ACC112 (cell line): ENCODE measurements at regions not wholly inside any gene's neighbourhood (a gene's known extent, or its start where the extent isn't known, plus 50 kb on each side); places are given as distances from the start of the nearest gene placed in this dataset.
"Not testable (repeated sequence)": the region's sequence is repeated elsewhere in the genome, so short reads cannot be mapped to it uniquely, and the experiment has no call there.

Source experiments
- H2AFZ ChIP-seq: fragments of 200-600 bp; sonication (generic); one replicate; pipeline ENCODE4 v1.6.0; 2017; ENCODE audit warnings: antibody characterized with exemption, low read length; ENCODE audit not compliant: unreplicated experiment
- H3K27ac ChIP-seq: fragments of 200-600 bp; sonication (generic); 2 replicates; pipeline ENCODE4 v1.5.1; 2014; ENCODE audit warnings: low read depth, mild to moderate bottlenecking, antibody characterized with exemption, low read length, moderate library complexity
- H3K27me3 ChIP-seq: fragments of 200-600 bp; sonication (generic); 2 replicates; pipeline ENCODE4 v1.6.1; 2014; ENCODE audit warnings: mild to moderate bottlenecking, antibody characterized with exemption, low read length, moderate library complexity, mixed read lengths; ENCODE audit not compliant: insufficient read depth
- H3K36me3 ChIP-seq: fragments of 200-600 bp; sonication (generic); 2 replicates; pipeline ENCODE4 v1.6.1; 2016; ENCODE audit warnings: mild to moderate bottlenecking, antibody characterized with exemption, low read length, moderate library complexity, mixed read lengths; ENCODE audit not compliant: insufficient read depth
- H3K4me1 ChIP-seq: fragments of 200-600 bp; sonication (generic); one replicate; pipeline ENCODE4 v1.6.1; 2016; ENCODE audit warnings: low read length, mixed read lengths; ENCODE audit not compliant: insufficient read depth, unreplicated experiment, control insufficient read depth
- H3K4me3 ChIP-seq: fragments of 200-600 bp; sonication (generic); 2 replicates; pipeline ENCODE4 v1.5.1; 2014; ENCODE audit warnings: mild to moderate bottlenecking, low read depth, low read length
- H3K79me2 ChIP-seq: fragments of 200-600 bp; sonication (generic); one replicate; pipeline ENCODE4 v1.6.0; 2016; ENCODE audit warnings: low read length; ENCODE audit not compliant: control insufficient read depth, unreplicated experiment, insufficient read depth

- no peak overlapping the region for H3K27ac ChIP-seq
- H2AFZ ChIP-seq, result no peak overlapping the region
- no peaks in the 10 kb centered on the region for H3K79me2 ChIP-seq
- no peak overlapping the region for H3K4me3 ChIP-seq
- H3K27me3 ChIP-seq, result no peaks in the 10 kb centered on the region
- H3K36me3 ChIP-seq, result no peaks in the 10 kb centered on the region
- H3K4me1 ChIP-seq, result no peaks in the 10 kb centered on the region
Measured at GRCh38 chr11:24171869-24172268, 325.0 kb upstream of the LUZP2 start.

- Histone ChIP-seq H3K4me1 (no peaks in the 10 kb centered on the region), H3K4me3 (no peak overlapping the region), H3K36me3 (no peaks in the 10 kb centered on the region), H2AFZ (no peak overlapping the region), H3K79me2 (no peaks in the 10 kb centered on the region), H3K27ac (no peak overlapping the region), H3K27me3 (no peaks in the 10 kb centered on the region)
Measured at GRCh38 chr11:24181395-24182047, 315.3 kb upstream of the LUZP2 start.

- H3K79me2 ChIP-seq, H3K4me3 ChIP-seq, H3K4me1 ChIP-seq, H2AFZ ChIP-seq, H3K27me3 ChIP-seq, H3K27ac ChIP-seq, H3K36me3 ChIP-seq: not testable (repeated sequence)
Measured at GRCh38 chr11:24185535-24185934, 311.3 kb upstream of the LUZP2 start.

- no peak overlapping the region for H2AFZ ChIP-seq
- no peaks in the 10 kb centered on the region for H3K27me3 ChIP-seq
- no peaks in the 10 kb centered on the region for H3K79me2 ChIP-seq
- H3K4me1 ChIP-seq, result no peaks in the 10 kb centered on the region
- H3K4me3 ChIP-seq, result no peak overlapping the region
- no peaks in the 10 kb centered on the region for H3K36me3 ChIP-seq
- H3K27ac ChIP-seq, result no peak overlapping the region
Measured at GRCh38 chr11:24196733-24197132, 300.1 kb upstream of the LUZP2 start.

- Histone ChIP-seq H3K4me3 (no peak overlapping the region), H3K4me1 (no peaks in the 10 kb centered on the region), H3K27me3 (no peaks in the 10 kb centered on the region), H3K79me2 (no peaks in the 10 kb centered on the region), H3K36me3 (no peaks in the 10 kb centered on the region), H2AFZ (no peak overlapping the region), H3K27ac (no peak overlapping the region)
Measured at GRCh38 chr11:24198481-24198880, 298.4 kb upstream of the LUZP2 start.

- Histone ChIP-seq H3K79me2 (no peaks in the 10 kb centered on the region), H3K4me1 (no peaks in the 10 kb centered on the region), H2AFZ (no peak overlapping the region), H3K27ac (no peak overlapping the region), H3K27me3 (no peaks in the 10 kb centered on the region), H3K4me3 (no peak overlapping the region), H3K36me3 (no peaks in the 10 kb centered on the region)
Measured at GRCh38 chr11:24199461-24199860, 297.4 kb upstream of the LUZP2 start.

- no peak overlapping the region for H2AFZ ChIP-seq
- no peaks in the 10 kb centered on the region for H3K27me3 ChIP-seq
Measured at GRCh38 chr11:24206030-24206429, 290.8 kb upstream of the LUZP2 start.

GRCh38 chr11:24206511-24206910 lies 290.3 kb upstream of the LUZP2 start:
- Histone ChIP-seq H3K79me2 (no peaks in the 10 kb centered on the region), H3K4me1 (no peaks in the 10 kb centered on the region), H3K27me3 (no peaks in the 10 kb centered on the region), H3K4me3 (no peak overlapping the region), H3K27ac (no peak overlapping the region), H2AFZ (no peak overlapping the region), H3K36me3 (no peaks in the 10 kb centered on the region)

More at GRCh38 chr11:24206030-24206429, 290.8 kb upstream of the LUZP2 start:
- Histone ChIP-seq H3K36me3 (no peaks in the 10 kb centered on the region), H3K4me1 (no peaks in the 10 kb centered on the region), H3K79me2 (no peaks in the 10 kb centered on the region), H3K4me3 (no peak overlapping the region), H3K27ac (no peak overlapping the region)

GRCh38 chr11:24216488-24216887 lies 280.4 kb upstream of the LUZP2 start:
- H3K27ac ChIP-seq, result no peak overlapping the region
- H3K36me3 ChIP-seq, result no peaks in the 10 kb centered on the region
- no peaks in the 10 kb centered on the region for H3K4me1 ChIP-seq
- H3K27me3 ChIP-seq, result peaks cover 5% of the 10 kb centered on the region; the same call in 1 of the 2 replicates
- no peak overlapping the region for H3K4me3 ChIP-seq
- H3K79me2 ChIP-seq, result no peaks in the 10 kb centered on the region
- no peak overlapping the region for H2AFZ ChIP-seq

GRCh38 chr11:24217319-24217718 lies 279.5 kb upstream of the LUZP2 start:
- not testable (repeated sequence) for H2AFZ ChIP-seq, H3K79me2 ChIP-seq, H3K27ac ChIP-seq, H3K27me3 ChIP-seq, H3K4me1 ChIP-seq, H3K4me3 ChIP-seq, H3K36me3 ChIP-seq

- Histone ChIP-seq H2AFZ (no peak overlapping the region), H3K4me1 (no peaks in the 10 kb centered on the region), H3K27ac (no peak overlapping the region), H3K27me3 (no peaks in the 10 kb centered on the region), H3K36me3 (no peaks in the 10 kb centered on the region), H3K79me2 (no peaks in the 10 kb centered on the region), H3K4me3 (no peak overlapping the region)
Measured at GRCh38 chr11:24225501-24225900, 271.4 kb upstream of the LUZP2 start.
